ENCODE measurements at regions not wholly inside any gene's neighbourhood (a gene's known extent, or its start where the extent isn't known, plus 50 kb on each side); places are given as distances from the start of the nearest gene placed in this dataset.

GRCh38 chr20:6976106-6976900 lies 208.8 kb downstream of the BMP2 start:
- TF ChIP-seq, protein P1, sequence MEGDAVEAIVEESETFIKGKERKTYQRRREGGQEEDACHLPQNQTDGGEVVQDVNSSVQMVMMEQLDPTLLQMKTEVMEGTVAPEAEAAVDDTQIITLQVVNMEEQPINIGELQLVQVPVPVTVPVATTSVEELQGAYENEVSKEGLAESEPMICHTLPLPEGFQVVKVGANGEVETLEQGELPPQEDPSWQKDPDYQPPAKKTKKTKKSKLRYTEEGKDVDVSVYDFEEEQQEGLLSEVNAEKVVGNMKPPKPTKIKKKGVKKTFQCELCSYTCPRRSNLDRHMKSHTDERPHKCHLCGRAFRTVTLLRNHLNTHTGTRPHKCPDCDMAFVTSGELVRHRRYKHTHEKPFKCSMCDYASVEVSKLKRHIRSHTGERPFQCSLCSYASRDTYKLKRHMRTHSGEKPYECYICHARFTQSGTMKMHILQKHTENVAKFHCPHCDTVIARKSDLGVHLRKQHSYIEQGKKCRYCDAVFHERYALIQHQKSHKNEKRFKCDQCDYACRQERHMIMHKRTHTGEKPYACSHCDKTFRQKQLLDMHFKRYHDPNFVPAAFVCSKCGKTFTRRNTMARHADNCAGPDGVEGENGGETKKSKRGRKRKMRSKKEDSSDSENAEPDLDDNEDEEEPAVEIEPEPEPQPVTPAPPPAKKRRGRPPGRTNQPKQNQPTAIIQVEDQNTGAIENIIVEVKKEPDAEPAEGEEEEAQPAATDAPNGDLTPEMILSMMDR (conservative IDR thresholded peaks at IDR 0.05; ENCODE audit: low read depth in 2 of 2), result no peak
- TF ChIP-seq NANOG (IDR thresholded peaks at IDR 0.05; ENCODE audit: borderline replicate concordance) (no peak), EZH2phosphoT487 (IDR thresholded peaks at IDR 0.05; ENCODE audit: unreplicated experiment) (no peak), STAT1 (IDR thresholded peaks at IDR 0.05; ENCODE audit: unreplicated experiment) (no peak), POLR2AphosphoS5 (IDR thresholded peaks at IDR 0.05; ENCODE audit: low read depth) (no peak), ZNF114 (CRISPR knock-in tag; IDR thresholded peaks at IDR 0.05) (no peak)

Data from GM23338 (cell line).